Embryonic facial prominence (tissue), 1 donor: ENCODE measurements at regions not wholly inside any gene's neighbourhood (a gene's known extent, or its start where the extent isn't known, plus 50 kb on each side); places are given as distances from the start of the nearest gene placed in this dataset.

ENCODE experiments used
- DNase-seq: peaks from one replicate; pipeline ENCODE4 v3.0.0-alpha.2; 2016; ENCODE audit errors: extremely low spot score

DNA sequence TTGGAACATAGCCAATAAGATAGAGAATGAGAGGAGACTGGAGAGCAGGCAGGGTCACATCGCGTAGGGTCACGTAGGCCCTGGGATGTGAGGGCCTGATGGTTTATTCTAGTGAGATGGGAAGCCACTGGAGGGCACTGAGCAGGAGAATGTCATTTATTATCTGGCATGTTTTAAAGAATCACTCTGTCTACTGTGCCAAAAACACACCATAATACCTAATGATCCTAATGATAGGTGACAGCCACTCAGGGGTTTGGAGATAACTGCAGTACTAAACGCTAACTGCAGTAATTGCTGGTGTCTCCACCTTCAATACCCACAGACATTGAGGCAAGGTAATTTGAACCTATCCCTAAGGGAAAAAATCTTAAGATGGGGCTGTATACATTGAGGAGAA lies 185.4 kb downstream of the TTLL7 start:
- DNase-seq, result no peak

DNA sequence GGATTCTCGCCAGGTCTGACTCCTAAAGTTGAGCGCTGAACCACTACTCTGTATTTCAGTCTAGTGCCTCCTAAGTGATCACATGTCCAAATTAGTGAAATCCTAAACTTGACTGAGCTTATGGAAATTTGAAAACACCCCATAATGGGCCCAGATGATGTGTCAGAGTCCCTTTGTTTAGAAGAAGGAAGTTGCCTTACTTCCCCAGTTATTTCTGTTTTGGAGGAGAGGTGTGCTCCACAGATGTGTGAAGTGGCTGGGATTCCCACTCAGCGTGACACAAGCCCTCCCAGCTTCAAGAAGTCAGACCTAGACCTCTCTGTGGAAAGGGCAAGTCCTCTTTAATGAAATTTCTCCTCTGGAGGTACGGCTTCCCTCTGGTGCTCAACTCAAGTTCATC lies 188.8 kb downstream of the TTLL7 start:
- DNase-seq, result no peak

DNA sequence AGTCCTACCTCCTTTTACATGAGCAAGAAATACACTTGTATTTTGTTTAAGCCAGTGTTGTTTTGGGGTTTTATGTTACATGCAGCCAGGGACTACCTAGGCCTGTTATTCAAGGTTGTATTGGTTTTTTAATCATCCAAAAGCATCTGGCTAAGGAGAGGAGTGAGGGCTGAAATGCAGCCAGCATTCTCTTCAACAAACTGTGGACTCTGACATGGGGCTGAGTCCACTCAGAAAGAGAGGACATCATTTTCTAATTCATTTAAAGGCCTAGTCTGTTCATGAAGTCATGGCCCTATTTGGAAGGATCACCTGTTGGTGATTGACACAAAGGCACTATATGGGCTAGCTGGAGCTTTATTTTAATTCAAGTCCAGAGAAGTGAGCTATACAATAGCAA lies 190.4 kb downstream of the TTLL7 start:
- no peak for DNase-seq

DNA sequence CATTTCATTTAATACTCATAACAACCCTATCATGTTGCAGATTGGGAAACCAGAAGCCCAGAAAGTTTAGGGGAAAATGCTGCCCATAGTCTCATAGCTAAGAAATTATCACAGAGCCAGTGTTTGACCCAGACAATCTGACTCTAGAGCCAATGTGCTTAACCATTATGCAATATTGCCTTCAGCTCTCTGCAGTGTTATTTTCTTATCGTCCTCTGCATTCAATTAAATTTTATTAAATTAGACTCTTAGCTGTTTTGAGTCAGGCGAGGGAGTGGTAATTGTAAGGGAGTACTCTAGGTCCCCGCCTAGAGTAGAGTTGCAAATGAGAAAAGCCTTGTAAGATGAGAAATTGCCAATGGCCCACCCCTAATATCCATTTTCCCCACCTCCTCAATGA lies 191.1 kb downstream of the TTLL7 start:
- no peak for DNase-seq

DNA sequence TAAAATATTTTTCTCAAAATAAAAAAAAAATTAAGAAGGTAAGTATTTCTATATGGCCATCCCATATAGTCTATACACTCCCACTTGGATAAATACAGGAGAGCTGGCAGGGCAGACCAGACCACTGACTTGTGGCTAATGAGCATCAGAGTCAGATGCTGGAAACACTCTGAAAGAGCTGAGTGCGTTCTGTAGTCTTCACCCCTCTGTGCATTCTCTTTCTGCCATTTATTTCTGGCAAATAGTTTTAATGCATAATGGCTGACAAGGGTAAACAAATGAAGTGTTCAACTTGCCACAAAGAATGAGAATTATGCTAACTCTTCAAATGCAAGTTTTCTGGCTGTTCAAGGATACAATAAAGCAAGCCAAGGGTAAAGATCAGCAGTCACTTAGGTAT lies 191.7 kb downstream of the TTLL7 start:
- DNase-seq, result no peak

DNA sequence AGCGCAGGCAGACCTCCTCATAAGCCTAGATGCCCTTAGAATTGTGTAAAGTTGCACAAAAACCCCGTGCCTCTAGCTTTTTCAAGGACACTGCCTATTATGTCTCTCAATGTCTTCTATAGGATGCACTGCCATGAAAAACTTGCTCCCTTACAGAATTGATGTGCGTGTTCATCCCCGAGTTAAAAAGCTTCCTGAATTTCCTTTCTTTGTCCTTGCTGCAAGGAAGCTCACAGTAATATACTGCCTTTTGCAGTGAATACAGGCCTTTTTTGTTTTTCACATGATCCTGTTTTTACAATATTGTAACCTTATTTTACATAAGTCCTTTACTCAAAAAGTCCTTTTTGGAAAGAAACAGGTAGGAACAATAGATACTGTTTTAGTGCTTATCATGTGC lies 193.0 kb downstream of the TTLL7 start:
- no peak for DNase-seq

DNA sequence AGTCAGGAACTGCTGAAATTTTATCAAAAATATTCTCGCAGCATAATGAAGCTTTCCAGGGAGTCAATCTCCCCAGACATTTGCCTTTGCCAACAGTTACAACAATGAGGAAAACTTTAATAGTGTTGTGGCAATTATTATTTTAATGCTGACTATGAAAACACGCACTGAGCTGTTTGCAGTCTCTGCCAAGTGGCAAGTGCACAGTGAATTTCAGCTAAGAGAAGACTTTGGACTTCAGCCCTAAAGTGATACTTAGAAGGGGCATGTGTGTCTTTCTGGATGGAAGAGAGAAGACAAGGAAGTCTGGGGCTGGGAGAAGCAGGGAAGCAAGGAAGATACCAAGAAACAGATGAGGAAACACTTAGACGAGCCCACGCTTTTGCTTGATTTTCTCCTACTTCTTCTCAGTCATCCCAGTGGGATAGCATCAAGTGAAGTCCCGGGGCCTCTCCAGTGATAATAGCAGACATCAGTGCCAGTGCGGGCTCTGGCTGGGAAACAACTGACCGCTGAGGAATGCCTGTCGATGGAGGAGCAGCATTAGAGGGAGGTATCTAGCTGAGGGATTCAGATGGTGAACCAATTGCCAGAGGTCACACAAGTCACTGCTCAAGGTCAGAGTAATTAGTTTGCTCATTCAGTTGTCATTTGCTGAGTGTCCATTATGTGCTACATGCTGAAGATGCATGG lies 196.3 kb downstream of the TTLL7 start:
- no peak for DNase-seq

DNA sequence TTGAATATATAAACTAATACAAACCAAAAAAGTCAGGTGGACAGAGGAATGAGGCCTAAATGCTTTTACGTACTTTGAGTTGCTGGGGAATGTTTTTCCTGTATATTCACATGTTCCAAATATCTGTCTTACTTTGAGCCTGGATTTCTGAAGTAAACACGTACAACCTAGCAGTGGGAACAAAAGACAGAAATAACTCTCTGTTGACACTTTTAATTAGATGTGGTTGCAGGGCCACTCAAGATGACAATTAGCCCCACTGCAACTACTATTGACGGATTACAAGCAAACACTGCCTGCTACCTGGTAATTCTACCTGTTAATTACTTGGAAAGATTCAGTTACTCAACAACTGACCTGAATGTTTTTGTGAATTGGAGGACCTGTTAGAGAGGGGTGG lies 196.9 kb downstream of the TTLL7 start:
- no peak for DNase-seq

DNA sequence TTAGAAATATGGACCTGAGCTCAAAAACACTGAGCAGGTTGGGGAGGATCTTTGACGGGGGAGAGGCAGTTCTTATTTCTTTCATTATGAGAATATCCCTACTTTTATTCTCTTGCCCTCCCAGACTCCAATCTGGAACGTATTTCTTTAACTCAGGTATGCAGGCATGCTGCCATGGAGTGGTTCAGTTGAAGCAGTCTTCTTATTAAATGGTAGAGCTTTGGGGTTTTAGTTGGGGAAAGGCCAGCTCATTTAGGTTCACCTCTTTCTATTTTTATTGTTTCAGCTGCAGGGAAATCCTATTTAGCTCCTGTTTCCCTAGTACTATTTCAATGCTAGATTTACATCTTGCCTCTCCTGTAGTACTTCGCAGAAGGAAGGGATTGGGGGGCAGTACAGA lies 198.9 kb downstream of the TTLL7 start:
- no peak for DNase-seq

DNA sequence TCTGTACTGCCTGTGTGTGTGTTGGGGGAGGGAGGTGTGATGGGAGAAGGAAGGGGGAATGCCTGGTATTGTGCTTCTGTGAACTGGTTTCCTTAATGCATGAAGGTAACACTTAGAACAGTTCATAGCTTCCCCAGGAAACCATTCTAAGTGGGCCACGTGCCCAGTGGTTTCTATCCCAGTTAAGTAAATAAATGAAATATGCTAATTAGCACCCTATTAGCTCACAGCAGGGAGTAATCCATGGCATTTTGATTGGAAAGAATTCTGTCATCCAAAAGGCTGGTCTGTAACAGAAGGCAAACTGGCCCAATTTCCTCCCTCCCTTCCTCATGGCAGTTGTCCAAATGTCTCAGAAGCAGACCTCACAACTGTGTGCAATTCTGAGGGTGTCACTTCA lies 199.3 kb downstream of the TTLL7 start:
- DNase-seq, result no peak

DNA sequence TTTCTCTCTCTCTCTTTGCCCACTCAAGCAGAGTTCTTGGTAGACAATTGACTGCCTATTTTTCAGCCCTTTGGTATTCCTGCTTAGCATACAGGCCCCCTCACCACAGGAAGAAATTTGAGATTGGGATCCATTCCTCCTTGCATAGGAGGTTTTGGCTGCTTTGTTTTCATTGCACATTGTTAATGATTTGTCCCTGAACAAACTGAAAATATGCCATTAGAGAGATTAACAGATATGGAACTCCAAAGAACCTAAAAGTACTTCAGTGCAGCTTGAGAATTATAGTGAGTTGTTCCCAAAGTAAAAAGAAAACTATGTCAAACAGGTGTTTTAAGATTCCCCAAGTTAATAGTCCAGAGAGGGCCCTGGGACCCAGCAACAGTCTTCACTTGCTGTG lies 200.0 kb downstream of the TTLL7 start:
- no peak for DNase-seq

DNA sequence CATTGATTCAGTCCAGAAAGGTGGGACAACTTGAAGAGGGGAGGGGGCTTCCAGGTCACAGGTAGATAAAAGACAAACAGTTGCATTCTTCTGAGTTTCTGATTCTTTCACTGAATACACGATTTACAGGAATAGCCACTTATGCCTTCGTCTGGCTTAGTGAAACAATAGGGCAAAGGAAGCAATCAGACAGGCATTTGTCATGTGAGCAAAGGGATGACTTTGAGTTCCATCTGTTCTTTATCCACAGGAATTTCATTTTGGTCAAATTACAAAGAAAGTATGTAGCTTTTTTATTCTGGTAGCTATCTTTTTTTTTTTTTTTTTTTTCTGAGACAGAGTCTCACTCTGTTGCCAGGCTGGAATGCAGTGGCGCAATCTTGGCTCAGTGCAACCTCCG lies 202.5 kb downstream of the TTLL7 start:
- no peak for DNase-seq

DNA sequence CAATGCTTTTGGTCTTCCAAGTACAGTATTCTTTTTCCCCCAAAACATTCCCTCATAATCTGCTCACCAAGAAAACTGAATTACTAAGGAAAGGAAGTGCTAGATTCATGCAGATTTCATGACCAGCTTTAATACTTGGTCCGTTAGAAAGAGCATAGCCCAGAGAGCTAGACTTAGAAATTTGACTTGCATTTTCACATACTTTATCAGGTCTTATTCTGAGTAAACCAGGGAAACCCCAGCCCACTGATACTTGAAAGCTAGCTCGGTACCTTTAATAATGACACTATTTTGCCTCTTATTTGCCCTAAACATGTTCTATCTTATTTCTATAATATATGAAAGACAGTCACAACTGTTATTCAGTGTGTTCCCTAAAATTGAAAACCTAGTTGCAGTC lies 204.5 kb downstream of the TTLL7 start:
- DNase-seq, result no peak

DNA sequence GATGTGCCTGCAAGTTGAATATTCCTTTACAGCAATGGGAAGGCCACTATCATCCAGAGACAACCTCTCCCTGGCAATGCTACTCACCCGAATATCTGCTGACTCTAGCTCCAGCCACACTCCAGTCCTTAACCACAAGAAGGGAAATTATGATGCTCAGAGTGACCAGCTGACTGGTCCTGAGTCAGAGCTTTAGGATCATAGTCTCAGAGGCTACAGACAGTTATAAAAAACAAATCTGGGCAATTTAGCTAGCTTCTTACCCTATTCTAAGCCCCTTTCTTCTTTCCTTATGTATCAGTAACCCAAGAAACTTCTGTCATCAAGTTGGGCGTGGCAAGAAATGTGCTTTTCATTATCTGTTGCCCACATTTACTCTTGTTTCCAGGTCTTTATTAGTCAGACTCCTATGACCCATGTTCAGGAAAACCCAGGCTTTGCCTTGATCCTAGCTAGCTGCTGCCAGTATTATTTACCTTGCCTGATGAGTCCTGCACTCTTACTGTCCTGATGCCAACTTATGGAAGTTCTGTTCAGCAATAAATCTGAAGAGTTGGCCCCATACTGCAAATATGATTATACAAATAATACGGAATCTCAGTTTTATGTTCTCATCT lies 207.0 kb downstream of the TTLL7 start:
- no peak for DNase-seq

DNA sequence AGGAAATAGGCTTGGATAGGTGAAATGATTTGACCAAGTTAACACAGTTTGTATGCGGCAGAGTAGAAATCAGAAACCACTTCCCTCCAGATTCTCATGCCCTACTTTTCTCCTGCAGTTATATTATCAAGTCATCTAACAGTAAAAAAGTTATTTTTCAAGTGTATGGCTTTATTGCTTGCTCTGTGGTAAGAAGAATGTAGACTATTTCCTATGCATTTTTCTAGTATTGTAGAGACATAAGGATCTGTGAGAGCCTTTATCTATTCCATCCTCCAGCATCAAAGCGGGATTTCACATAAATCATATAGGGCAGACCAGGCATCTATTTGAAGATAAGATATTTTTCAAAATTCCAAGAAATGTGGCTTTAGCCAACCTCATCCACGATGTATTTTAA lies 208.5 kb downstream of the TTLL7 start:
- DNase-seq, result no peak

DNA sequence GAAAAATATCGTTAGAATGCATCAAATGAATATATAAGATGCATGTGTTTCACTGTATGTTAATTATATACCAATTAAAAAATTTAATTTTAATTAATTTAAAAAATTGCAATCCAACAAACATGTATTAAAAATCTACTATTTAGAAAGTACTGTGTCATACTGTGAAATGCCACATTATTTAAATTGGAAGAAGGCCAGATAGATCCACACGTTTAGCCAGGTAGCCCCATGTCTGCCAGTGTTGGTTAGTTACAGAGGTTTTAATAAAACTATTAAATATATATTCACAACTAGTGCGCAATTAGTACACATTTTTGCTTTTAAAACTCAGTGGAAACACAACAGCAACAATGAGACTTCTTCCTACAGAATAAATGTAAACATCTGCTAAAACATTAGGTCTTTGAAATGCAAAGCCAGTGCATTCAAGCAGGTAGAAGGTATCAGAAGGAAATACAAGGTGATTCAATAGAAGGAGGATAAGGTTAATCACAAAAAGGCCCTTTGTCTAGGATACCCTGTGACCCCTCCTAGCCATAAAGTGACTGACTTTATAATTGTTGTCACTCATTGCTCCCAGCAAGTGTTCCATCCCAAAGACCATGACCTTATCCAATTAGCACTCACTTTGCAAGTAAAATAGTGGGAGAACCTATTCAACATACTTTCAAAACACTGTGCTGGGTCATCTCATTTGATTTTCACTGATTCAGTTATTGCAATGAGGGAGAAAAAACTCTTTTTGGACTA lies 211.5 kb downstream of the TTLL7 start:
- no peak for DNase-seq

DNA sequence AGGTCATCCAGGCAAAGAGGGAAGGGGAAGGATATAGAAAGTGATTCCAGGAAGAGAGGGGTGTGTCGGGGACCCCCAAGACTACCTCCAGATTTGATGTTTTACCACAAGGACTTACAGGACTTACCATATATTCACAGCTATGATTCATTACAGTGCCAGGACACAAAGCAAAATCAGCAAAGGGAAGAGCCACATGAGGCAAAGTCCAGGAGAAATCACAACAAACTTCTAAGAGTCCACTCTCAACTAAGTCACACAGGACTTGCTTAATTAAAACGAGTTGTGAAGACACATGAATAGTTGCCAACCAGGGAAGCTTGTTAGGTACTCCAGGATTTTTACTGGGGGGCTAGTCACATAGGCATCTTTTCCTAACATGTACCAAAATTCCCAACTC lies 217.3 kb downstream of the TTLL7 start:
- no peak for DNase-seq

DNA sequence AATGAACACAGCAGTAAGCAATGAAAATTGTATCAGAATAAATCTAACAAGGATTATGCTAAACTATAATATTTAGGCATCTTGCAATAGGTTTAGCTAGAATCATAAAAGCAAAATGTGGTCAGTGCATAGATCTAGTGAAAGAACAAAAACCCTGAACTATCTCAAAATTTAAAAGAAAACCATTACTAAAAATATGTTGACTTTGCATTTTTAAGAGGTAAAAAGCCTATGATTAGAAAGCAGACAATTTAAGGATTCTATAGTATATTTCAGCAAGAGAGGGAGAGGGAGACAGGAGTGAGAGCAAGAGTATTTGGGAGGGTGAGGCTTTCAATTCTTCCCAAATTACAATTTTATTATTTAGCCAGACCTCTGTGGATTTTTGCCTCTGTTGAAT lies 219.4 kb downstream of the TTLL7 start:
- DNase-seq, result no peak

DNA sequence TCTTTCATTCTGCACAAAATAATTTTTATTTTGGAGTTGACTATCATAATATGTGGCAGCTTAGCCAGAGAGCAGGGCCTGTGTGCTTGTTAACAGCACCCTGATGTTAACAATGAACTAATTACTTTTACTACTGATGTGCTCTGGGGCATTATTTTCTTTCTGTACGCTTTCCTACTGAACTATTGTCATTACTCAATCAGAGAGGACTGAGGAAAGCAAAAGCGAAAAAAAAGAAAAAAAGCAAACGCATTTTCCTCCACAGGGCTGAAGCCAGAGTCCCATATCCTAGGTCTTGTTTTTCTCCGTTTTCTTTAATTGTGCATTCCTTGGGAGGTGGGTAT lies 221.2 kb downstream of the TTLL7 start:
- no peak for DNase-seq

DNA sequence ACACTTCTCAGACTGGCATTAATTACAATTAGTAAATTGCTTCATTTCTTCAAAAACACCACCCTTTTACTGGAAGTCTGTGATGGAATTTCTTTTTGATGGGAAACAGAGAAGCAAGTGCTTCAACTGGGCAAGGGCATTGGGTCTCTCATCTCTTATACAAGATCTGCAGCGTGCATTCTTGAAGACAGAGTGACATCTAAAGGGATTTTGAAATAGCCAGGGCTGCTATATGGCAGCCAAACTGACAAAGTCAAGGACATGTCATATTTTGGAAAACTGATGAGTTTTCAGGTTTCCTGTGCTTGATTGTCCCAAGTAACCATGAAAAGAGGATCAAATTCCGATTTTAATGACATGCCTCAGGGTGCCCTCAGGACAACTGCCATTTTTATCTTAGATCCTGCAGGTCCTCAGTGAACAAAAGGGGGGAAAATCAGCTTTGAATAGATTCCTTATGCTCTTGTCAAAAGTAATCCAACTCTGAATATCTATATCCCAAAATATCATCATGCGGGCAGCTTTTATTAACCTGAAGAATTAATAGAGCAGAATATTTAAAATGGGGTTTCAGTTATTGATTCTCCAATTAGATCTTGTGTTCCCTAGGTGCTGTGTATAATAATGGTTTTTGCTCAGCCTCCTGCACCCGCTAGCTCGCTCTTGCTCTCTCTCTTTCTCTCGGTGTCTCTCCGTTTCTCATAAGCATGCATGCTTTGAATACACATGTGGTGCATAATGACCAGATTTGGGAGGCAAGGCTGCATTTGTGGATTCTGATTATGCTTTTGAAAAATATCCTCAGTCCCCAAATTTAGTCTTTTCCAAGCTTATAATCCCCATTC lies 221.8 kb downstream of the TTLL7 start:
- DNase-seq, result no peak

DNA sequence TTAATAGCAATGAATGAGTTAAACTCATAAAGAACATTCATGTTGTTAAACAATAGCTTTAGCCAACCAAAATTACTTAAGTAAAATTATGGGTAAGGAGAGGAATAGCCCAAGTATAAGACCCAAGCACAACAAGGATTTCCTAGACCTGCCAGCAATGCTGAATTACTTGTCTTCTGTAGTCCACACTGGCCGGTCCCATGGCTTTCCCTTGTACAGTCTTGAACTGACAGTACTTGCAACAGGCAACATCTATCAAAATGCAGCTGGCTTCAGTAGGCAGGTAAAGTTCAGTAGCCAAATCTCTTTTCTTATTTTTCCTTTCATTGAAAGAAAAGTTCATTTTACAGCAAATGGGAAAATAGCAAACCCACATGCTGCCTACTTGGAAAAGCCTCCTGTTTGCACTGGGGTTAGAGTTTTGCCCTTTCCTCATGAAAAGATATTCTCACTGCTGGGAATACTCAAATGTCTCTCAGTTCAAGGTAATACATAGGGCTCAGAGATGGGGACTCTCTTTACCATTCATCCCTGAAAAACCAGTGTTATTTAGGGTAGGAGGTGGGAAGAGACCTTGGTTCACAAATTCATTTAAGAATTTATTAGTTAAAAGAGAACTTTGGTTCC lies 222.8 kb downstream of the TTLL7 start:
- DNase-seq, result no peak

DNA sequence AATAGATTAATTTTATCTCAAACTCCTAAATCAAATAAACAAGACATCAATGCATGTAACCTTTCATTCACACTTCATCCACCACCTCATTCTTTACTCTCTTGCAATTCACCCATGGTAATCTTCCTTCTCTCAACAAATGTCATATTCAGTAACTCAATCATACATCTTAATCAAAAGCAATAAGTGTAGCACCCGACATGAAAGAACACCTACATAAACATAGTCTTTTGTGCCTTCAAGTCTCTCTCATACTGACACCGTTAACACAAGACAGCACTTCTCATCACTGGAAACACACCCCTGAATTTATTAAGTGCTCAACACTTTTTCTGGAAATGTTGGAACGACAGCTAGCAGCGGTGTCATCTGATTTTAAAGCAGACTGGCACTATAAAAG lies 225.9 kb downstream of the TTLL7 start:
- DNase-seq, result no peak
